Smooth muscle cell (in vitro differentiated cells): ENCODE measurements at regions not wholly inside any gene's neighbourhood (a gene's known extent, or its start where the extent isn't known, plus 50 kb on each side); places are given as distances from the start of the nearest gene placed in this dataset.

Experiments
- DNase-seq: peaks from one replicate; lab custom pipeline; 2025; ENCODE audit not compliant: unreplicated experiment; lab: John Stamatoyannopoulos, UW
- H2AFZ ChIP-seq: fragments of 200-600 bp; sonication (generic); 2 replicates; pipeline ENCODE4 v1.6.0; 2016; ENCODE audit warnings: antibody characterized with exemption, low read depth, mild to moderate bottlenecking
- H3F3A ChIP-seq: fragments of 200-600 bp; sonication (generic); 2 replicates; pipeline ENCODE4 v1.6.0; 2017; ENCODE audit warnings: antibody characterized with exemption, low read depth
- H3K27ac ChIP-seq: fragments of 200-600 bp; sonication (generic); 2 replicates; pipeline ENCODE4 v1.5.1; 2016; ENCODE audit warnings: low read depth, mild to moderate bottlenecking
- H3K27me3 ChIP-seq: fragments of 200-600 bp; sonication (generic); 2 replicates; pipeline ENCODE4 v1.6.1; 2016; ENCODE audit warnings: low read depth, mild to moderate bottlenecking
- H3K36me3 ChIP-seq: fragments of 200-600 bp; sonication (generic); 2 replicates; pipeline ENCODE4 v1.5.1; 2016; ENCODE audit warnings: low read depth
- H3K4me1 ChIP-seq: fragments of 200-600 bp; sonication (generic); 2 replicates; pipeline ENCODE4 v1.5.1; 2016; ENCODE audit warnings: low read depth
- H3K4me2 ChIP-seq: fragments of 200-600 bp; sonication (generic); 2 replicates; pipeline ENCODE4 v1.6.0; 2016; ENCODE audit warnings: mild to moderate bottlenecking
- H3K4me3 ChIP-seq: fragments of 200-600 bp; sonication (generic); 2 replicates; pipeline ENCODE4 v1.5.1; 2016; ENCODE audit warnings: mild to moderate bottlenecking
- H3K79me2 ChIP-seq: fragments of 200-600 bp; sonication (generic); 2 replicates; pipeline ENCODE4 v1.6.0; 2016; ENCODE audit warnings: low read depth, mild to moderate bottlenecking
- H3K9ac ChIP-seq: fragments of 200-600 bp; sonication (generic); 2 replicates; pipeline ENCODE4 v1.6.0; 2016; ENCODE audit warnings: low read depth
- H3K9me3 ChIP-seq: fragments of 200-600 bp; sonication (generic); replicated peaks from 2 replicates; pipeline ENCODE4 v1.5.1; 2016; ENCODE audit warnings: low read depth
- H4K20me1 ChIP-seq: fragments of 200-600 bp; sonication (generic); 2 replicates; pipeline ENCODE4 v1.6.0; 2016; ENCODE audit warnings: low read depth
- CTCF ChIP-seq: fragments of 200-600 bp; sonication (generic); IDR thresholded peaks from 2 replicates; pipeline ENCODE4 v1.5.1; 2017; ENCODE audit warnings: borderline replicate concordance, mild to moderate bottlenecking, antibody characterized with exemption; ENCODE audit not compliant: insufficient read depth, poor library complexity, severe bottlenecking
- WGBS: methylation state at CpG from one replicate; pipeline ENCODE4 v1.1.7; 2016; ENCODE audit warnings: low lambda C conversion rate; 5-methylcytosine and 5-hydroxymethylcytosine counted together

DNA sequence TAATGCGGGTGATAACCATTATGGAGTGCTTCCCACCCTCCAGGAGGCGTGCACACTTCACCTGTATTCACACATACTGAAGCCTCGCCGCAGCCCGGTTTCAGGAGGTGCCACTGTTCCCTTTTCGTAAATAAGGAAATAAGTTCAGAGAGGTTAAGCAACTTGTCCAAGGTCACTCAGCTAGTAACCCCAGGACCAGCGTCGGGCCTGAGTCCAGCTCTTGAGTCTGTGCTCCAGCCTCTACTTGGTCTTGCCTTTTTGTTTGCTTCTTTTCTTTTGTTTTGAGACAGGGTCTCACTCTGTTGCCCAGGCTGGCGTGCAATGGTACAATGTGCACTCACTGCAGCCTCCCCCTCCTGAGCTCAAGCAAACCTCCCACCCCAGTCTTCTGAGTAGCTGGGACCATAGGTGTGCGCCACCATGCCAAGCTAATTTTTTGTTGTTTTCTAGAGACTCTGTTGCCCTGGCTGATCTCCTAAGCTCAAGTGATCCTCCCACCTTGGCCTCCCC is 63.5 kb upstream of the CIBAR2 start:
- Histone ChIP-seq H3K9me3 (no peaks in the 10 kb centered on the region), H2AFZ (no peak overlapping the region), H3K36me3 (no peaks in the 10 kb centered on the region), H4K20me1 (peaks cover 37% of the 10 kb centered on the region), H3K79me2 (peaks cover 73% of the 10 kb centered on the region), H3K4me3 (no peak overlapping the region), H3K27ac (no peak overlapping the region), H3K9ac (no peak overlapping the region), H3K27me3 (no peaks in the 10 kb centered on the region), H3K4me2 (no peak overlapping the region), H3F3A (peaks cover 15% of the 10 kb centered on the region), H3K4me1 (peaks cover 25% of the 10 kb centered on the region)
- no peak for DNase-seq
- no peak for TF ChIP-seq CTCF
- WGBS = 92% methylated on average over 10 of the region's 10 CpGs

DNA sequence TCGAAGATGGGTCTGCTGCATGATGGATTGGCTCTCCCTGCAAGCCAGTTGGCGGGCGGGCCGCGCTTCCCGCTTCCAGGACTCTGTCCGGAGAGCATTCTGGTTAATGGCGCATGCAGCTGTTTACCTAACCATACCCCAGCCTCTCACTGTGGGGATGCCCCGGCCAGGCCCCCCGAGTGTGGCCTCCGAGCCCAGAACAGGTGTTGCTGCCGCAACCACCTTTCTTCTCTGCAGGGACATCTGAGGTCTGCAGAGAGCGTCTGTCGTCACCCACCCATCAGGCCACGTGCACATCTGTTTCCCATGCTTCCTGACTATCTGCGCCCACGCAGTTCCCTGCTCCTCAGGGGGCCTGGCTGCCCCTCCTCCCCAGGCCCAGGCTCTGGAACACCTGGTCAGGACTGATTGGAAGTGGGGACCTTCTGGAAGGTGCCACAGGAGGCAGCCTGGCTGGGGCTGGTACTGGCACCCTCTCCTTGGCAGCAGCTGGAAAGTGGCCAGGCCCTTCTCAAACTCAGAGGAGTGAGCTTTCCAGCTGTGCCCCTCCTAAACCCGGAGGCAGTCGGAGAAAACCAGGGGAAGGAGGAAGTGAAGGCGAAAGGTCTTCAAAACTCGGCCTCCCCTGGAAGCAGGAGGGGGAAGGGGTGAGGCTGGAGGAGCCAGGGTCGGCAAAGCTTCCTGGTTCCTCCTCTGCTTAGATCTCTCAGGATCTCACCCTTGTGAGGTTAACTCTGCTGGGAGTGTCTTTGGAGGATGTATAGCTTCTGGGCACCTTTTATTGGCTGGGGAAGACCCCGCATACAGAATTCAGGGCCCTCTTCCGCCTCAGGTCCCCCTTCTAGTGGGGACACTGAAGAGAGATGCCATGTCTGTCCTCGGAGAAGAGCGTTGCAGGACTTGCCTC is 64.5 kb upstream of the CIBAR2 start:
- Histone ChIP-seq H4K20me1 (peaks cover 40% of the 10 kb centered on the region), H2AFZ (no peak overlapping the region), H3K27me3 (no peaks in the 10 kb centered on the region), H3K9ac (no peak overlapping the region), H3K9me3 (no peaks in the 10 kb centered on the region), H3K4me2 (no peak overlapping the region), H3K79me2 (peaks cover 73% of the 10 kb centered on the region), H3K4me3 (no peak overlapping the region), H3K27ac (no peak overlapping the region), H3K4me1 (peaks cover 25% of the 10 kb centered on the region), H3F3A (peaks cover 15% of the 10 kb centered on the region), H3K36me3 (no peaks in the 10 kb centered on the region)
- no peak for DNase-seq
- TF ChIP-seq CTCF = no peak
- WGBS = 87% methylated on average over 26 of the region's 26 CpGs

DNA sequence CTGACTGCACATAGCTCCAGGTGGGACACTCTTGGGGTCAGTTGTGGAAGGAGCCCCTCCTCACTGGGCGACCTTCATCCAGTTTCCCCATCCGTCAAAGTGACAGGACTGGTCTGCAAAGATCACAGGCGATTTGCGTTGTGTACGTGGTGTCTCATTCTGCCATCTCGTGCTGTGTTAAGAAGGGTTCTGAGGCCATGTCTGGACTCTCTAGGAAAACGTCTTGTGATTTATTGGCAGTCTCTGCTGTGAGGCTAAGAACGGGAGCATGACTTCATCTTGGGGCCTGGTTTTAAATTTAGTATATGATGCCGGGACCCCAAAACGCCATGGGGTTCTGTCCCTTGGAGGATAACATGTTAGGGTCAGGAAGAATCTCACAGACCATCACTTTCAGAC is 65.2 kb upstream of the CIBAR2 start:
- peaks cover 15% of the 10 kb centered on the region for H3F3A ChIP-seq
- H3K4me1 ChIP-seq = peaks cover 21% of the 10 kb centered on the region
- no peaks in the 10 kb centered on the region for H3K36me3 ChIP-seq
- no peak for TF ChIP-seq CTCF
- no peak overlapping the region for H3K27ac ChIP-seq
- H3K79me2 ChIP-seq = peaks cover 79% of the 10 kb centered on the region
- H3K9ac ChIP-seq = no peak overlapping the region
- H3K4me2 ChIP-seq = no peak overlapping the region
- no peak for DNase-seq
- no peak overlapping the region for H3K4me3 ChIP-seq
- no peaks in the 10 kb centered on the region for H3K27me3 ChIP-seq
- H3K9me3 ChIP-seq = no peaks in the 10 kb centered on the region
- no peak overlapping the region for H2AFZ ChIP-seq
- peaks cover 45% of the 10 kb centered on the region for H4K20me1 ChIP-seq
- WGBS = 71% methylated on average over 10 of the region's 10 CpGs
